Prostate gland (tissue), 2 donors: ENCODE measurements at regions not wholly inside any gene's neighbourhood (a gene's known extent, or its start where the extent isn't known, plus 50 kb on each side); places are given as distances from the start of the nearest gene placed in this dataset.

Experiments used
- POLR2A ChIP-seq: fragments of 450-650 bp; IDR thresholded peaks from one replicate; pipeline ENCODE4 v1.6.1; 2016; ENCODE audit warnings: antibody characterized with exemption, mild to moderate bottlenecking
- TF ChIP-seq, protein P1 (sequence below), 4 experiments: fragments of 200-600 bp in 2 of 4; fragments of 450-650 bp in 2 of 4; sonication (generic) in 2 of 4; IDR thresholded peaks; 1 replicate in 3 of 4; 2 replicates in 1 of 4; pipeline ENCODE4 v1.5.1; 2016 to 2019; ENCODE audit warnings: antibody characterized with exemption in 4 of 4, mild to moderate bottlenecking in 2 of 4, moderate library complexity in 2 of 4

DNA sequence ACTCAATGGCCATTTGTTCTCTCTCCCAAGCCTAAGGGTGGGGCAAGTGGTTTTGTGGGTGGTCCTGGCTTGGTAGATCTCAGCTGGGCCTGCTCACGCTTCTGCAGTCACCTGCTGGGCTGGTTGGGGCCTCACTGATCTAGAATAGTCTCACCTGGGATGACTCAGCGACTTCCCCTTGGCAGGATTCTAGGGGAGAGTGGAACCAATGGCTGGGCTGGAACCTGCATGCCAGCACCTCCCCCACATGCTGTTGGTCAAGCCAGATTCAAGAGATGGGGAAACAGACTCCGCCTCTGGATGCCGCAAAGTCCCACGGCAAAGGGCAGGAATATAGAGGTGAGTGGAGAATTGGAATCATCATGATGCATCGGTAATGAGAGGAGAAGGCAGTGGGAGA is 292.9 kb upstream of the NPVF start:
- TF ChIP-seq, protein P1, sequence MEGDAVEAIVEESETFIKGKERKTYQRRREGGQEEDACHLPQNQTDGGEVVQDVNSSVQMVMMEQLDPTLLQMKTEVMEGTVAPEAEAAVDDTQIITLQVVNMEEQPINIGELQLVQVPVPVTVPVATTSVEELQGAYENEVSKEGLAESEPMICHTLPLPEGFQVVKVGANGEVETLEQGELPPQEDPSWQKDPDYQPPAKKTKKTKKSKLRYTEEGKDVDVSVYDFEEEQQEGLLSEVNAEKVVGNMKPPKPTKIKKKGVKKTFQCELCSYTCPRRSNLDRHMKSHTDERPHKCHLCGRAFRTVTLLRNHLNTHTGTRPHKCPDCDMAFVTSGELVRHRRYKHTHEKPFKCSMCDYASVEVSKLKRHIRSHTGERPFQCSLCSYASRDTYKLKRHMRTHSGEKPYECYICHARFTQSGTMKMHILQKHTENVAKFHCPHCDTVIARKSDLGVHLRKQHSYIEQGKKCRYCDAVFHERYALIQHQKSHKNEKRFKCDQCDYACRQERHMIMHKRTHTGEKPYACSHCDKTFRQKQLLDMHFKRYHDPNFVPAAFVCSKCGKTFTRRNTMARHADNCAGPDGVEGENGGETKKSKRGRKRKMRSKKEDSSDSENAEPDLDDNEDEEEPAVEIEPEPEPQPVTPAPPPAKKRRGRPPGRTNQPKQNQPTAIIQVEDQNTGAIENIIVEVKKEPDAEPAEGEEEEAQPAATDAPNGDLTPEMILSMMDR (IDR thresholded peaks at IDR 0.05): no peak
- no peak for TF ChIP-seq POLR2A
